ENCODE measurements at regions not wholly inside any gene's neighbourhood (a gene's known extent, or its start where the extent isn't known, plus 50 kb on each side); places are given as distances from the start of the nearest gene placed in this dataset.

DNA sequence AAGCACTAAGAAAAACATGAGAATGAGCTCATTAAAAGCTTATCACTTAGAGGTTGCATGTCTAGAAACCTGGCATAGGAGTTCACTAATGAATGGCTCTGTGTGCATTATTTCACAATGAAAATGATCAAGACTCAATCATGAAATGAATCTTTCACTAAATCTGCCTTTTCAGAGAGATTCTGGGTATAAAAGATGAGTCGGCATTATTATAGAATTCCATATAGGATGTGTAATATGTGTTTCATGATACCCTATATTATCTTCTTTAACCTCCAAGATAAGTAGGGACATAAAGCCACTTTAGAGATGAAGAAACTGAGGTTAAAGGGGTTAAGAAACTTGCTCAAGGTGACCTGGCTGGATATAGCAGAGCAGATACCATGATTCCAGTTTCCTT is 368.1 kb downstream of the DUSP10 start:
- Histone ChIP-seq H3K27me3 (no peaks in the 10 kb centered on the region), H3K27ac (no peak overlapping the region), H3K4me1 (ENCODE audit: insufficient read depth) (no peaks in the 10 kb centered on the region), H3K36me3 (no peaks in the 10 kb centered on the region), H3K9me3 (no peaks in the 10 kb centered on the region), H3K4me3 (no peak overlapping the region)
- intact Hi-C loops (cut with DNase I) = no loop called here
- no peak for DNase-seq
- no peak for TF ChIP-seq EP300 (IDR thresholded peaks at IDR 0.05)
- no peak for TF ChIP-seq CTCF (IDR thresholded peaks at IDR 0.05)
- TF ChIP-seq POLR2A (IDR thresholded peaks at IDR 0.05) = no peak
- WGBS, 3 donors = 91 to 100% (median 97%) methylated on average over 1 of the region's 1 CpG

- WGBS, 3 donors = 31 to 37% (median 35%) methylated on average over 5 of the region's 5 CpGs
- no peak overlapping the region for H3K27ac ChIP-seq
- intact Hi-C loops (cut with DNase I) = no loop called here
Measured at GRCh38 chr1:221376286-221376685, 365.6 kb downstream of the DUSP10 start.

DNA sequence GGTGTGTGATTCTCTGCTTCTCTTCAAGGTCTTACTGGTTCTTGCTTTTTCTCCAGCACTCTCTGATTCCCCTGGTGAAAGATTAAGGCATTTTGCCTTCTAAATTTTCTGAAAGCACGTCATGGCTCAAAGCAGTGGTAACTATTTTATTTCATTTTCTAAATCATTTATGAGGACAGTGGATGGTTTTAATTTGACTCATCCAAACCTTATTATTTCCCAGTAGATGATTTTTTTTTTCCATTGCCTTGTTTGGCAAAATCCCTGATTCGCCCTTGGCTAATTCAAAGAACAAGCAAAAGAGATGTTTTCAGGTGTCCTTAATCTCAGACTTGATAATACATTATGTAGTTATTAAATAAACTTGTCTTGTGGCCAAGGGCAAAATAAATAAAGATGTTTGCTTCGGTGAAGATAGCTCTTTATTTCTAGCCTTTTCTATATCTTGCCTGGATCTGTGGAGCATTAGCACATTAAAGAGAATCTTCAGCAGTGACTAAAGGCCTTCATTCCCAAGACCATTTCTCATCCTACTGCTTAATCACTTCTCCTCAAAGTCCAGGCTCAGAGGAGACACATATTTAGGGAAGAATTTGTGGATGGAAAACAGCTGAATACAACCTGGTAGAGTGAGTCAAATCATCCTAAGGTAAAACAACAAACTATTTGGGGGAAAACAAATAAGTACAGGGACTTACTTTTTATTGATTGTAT is 359.8 kb downstream of the DUSP10 start:
- H3K27me3 ChIP-seq = no peaks in the 10 kb centered on the region
- no peak overlapping the region for H3K27ac ChIP-seq
- DNase-seq = no peak
- TF ChIP-seq CTCF (IDR thresholded peaks at IDR 0.05) = no peak
- intact Hi-C loops (cut with DNase I) = no loop called here
- H3K4me1 ChIP-seq (ENCODE audit: insufficient read depth) = no peaks in the 10 kb centered on the region
- WGBS, 3 donors = 51 to 70% (median 60%) methylated on average over 3 of the region's 3 CpGs
- no peaks in the 10 kb centered on the region for H3K36me3 ChIP-seq
- no peak overlapping the region for H3K4me3 ChIP-seq
- H3K9me3 ChIP-seq = no peaks in the 10 kb centered on the region

More at GRCh38 chr1:221376286-221376685, 365.6 kb downstream of the DUSP10 start:
- Histone ChIP-seq H3K36me3 (no peaks in the 10 kb centered on the region), H3K4me3 (no peak overlapping the region), H3K9me3 (no peaks in the 10 kb centered on the region), H3K4me1 (ENCODE audit: insufficient read depth) (no peaks in the 10 kb centered on the region), H3K27me3 (no peaks in the 10 kb centered on the region)
- no peak for DNase-seq
- TF ChIP-seq EP300 (IDR thresholded peaks at IDR 0.05) (no peak), CTCF (IDR thresholded peaks at IDR 0.05) (no peak), POLR2A (IDR thresholded peaks at IDR 0.05) (no peak)

- 57 to 79% (median 69%) methylated on average over 1 of the region's 1 CpG for WGBS, 3 donors
- Histone ChIP-seq H3K4me3 (no peak overlapping the region), H3K4me1 (ENCODE audit: insufficient read depth) (no peaks in the 10 kb centered on the region), H3K36me3 (no peaks in the 10 kb centered on the region), H3K9me3 (no peaks in the 10 kb centered on the region), H3K27me3 (no peaks in the 10 kb centered on the region), H3K27ac (no peak overlapping the region)
- TF ChIP-seq POLR2A (IDR thresholded peaks at IDR 0.05) (no peak), CTCF (IDR thresholded peaks at IDR 0.05) (no peak), EP300 (IDR thresholded peaks at IDR 0.05) (no peak)
- intact Hi-C loops (cut with DNase I) = no loop called here
- DNase-seq = no peak
Measured at GRCh38 chr1:221392453-221392852, 349.4 kb downstream of the DUSP10 start.
